ENCODE measurements at regions not wholly inside any gene's neighbourhood (a gene's known extent, or its start where the extent isn't known, plus 50 kb on each side); places are given as distances from the start of the nearest gene placed in this dataset.

DNA sequence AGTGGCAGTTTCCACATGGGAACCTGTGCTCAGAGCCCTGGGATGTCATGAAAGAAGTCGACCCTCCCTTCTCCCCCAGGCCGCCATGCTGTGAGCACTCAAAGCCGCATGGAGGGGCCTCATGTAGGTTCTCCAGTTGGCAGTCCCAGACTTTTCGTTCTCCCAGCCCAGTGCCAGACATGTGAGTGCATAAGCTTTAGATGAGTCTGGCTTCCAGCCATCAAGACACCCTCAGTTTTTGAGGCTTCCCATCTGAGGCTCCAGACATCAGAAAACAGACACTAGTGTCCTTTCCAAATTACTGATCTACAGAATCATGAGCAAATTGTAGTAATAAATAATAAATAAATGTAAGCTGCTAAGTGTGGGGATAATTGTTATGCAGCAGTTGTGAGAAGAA, 136.5 kb upstream of the AGBL1 start:
- DNase-seq: no peak

DNA sequence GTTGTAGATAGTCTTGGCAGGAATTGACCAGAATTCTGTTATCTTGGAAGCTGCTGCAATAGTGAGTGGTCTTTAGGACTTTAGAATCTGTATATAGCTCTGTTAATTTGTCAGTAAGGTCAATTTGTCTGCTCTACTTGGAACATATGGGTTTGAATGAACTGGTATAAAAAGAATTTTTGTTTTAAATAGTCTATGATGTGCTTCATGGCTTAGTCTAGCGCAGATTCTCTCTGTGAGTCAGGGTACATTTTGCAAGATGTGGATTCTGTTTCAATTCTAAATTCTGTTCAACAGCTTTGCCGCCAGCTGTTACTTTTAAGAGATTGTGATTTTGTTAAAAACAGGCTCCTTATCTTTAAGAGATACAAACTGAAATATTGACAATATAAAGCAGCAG, 135.9 kb upstream of the AGBL1 start:
- no peak for DNase-seq

DNA sequence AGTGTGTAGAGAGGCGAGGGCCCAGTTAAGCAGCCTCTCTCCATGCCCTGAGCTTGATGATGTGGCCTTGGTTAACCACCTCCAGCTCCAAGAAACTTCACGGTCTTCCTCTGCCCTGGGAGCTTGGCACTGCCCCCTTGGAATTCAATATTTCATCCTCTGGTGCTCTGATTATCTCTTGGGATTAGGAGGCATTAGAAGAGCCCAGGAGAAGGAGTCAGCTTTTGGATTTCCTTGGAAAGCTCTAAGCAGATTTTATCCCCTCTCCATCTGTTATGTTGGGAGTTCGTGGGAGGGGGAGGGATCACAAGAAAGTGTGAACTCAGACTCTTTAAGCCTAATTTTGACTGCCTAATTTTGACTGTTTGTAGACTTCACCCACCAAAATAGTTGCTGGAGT, 132.7 kb upstream of the AGBL1 start:
- DNase-seq: no peak

DNA sequence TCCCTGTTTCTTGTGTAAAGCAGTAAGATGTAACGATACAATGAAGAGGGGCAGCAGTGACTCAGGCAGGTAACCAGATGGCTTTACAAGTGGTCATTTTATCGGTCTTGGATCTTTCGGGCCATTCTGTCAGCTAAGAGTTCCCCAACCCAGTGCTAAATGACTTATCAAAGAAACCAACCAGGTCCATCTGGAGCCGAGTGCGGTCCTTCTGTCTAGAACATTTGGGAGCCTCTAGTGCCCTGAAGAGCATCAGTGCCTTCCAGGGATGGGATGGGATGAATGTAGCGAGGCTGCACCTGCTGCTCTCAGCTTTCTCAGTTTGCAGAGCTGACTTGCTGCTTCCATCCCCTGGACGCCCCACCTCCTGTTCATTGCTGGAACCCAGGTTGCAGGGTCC, 131.7 kb upstream of the AGBL1 start:
- DNase-seq: no peak

DNA sequence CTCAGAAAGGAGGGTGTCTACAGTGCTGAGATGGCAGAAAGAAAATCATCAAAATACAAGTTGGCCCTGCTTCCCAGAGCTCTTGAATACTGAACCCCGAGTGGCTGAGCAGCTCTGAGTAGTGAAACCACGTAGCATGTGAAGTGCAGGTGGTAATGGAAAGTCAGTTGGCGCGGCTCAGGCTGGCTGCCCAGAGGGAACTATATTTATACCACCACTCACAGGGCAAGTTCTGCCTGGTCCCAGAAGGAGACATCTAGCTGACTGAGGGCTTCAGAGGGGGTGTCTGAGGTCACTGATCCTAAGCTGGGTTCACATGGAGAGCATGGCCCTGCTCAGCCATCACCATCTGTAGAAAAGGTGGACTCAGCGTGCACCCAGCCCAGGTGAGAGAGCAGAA, 129.6 kb upstream of the AGBL1 start:
- DNase-seq: no peak

DNA sequence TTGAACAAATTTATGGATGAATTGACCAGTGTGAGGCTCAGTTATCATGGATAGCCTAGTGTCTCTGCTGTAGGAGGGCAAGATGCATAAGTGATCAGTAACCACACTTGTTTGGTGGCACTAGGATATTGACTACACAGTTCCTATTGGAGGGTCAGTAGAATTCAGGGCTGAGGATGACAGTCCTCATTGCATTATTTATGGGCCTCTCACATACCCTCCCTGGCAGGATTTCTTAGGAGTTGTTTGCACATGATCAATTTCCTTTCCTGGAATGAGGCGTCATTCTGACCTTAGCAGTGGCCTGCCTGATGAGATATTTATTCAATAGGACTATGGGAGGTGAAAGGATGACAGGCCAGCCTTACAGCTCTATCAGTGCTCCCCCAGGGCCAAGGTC, 125.1 kb upstream of the AGBL1 start:
- no peak for DNase-seq

DNA sequence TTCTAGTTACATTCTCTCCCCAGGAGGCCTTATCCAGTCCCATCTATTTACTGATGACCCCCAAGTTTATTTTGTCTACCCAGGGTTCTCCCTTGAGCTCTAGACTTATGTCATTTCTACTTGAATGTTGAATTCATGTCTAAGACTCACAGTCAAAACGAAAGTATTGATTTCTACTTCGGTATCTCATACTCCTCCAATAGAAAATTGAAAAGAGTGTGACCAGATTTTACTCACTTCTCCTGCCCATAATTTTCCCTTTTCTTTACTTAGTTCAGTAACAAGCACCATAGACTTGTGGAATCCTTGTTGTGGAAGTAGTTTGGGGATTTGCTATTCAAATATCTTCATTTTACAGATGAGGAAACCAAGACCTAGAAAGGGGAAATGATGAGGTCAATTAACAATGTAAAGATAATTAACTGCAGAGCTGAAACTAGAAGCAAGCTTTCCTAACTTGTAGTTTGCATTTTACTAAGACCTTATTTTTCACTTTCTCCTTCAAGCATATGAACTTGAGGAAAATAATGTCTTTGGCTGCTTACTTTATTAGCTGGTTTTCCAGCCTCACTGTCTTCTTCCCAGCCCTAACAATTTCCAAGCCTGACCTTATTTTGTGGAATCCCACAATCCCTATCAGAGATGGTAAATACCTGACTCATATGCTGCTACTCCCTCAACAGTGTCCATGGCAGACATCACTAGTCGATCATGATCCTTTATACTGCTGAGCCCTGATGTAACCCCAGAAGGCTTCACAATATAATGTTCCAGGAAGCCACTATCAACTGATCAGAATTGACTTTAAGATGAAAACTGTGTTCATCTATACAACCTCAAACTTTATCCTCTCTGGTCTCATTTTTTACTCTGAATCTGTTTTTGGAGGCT, 123.9 kb upstream of the AGBL1 start:
- no peak for DNase-seq

DNA sequence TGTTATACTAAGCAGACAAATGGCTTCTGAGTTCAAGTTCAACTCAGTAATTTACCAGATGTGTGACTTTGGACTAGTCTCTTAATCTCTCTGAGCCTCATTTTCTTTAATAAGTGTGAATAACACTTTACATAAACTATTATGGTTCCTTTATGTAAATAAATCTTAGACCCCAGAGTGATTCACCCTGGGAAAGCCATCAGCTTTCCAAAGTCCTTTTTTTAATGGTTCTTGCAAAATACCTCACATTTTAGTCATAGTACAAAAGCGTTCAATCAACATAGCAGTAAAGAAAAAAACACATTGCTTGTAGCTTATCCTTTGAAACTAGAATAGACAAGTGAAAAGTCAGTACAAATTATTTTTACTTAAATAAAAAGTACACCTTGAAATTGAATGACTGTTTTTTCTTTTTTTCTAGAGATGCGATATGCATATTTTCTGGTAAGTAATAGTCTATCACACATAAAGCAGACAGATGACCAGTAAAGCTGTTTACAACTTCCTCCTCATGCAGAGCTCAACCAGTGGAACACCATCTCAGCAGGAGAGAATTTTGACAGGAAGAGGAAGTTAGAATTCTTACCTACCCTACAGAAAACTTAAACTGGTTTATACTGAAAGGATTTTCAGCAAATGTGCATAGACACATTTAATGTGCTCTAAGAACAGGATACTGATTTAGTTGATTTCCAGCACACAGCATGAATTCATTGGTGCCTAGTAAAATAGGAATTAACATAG, 123.0 kb upstream of the AGBL1 start:
- DNase-seq: no peak

DNA sequence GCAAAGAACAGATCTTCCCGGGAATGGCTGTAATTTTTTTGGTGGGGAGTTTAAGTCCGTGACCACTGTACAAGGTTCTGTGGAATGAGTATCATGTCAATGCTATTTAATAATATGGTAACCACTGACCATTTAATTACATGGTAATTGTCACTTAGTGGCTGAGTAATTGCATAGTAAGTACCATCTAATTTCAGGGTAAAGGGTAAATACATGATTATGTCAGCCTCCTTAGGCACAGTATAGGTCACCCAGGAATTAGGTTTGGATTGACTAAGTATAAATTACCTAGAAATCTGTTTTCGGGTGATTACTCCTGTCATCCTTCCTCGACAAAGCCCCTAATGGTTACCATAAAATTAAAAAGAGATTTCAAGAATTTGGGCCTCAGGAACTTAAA, 120.1 kb upstream of the AGBL1 start:
- DNase-seq: no peak

DNA sequence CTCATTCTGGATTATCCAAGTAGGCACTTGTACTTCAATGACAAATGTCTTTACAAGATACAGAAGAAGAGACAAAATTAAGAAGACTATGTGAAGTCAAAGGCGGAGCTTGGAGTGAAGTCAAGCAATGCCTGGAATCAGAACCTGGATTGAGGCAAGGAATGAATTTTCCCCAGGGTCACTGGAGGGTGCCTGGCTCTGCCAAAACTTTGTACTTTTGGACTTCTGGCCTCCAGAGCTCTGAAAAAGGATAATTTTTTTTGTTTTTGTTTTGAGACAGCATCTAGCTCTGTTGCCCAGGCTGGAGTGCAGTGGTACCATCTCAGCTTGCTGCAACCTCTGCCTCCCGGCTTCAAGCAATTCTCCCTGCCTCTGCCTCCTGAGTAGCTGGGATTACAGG, 119.3 kb upstream of the AGBL1 start:
- no peak for DNase-seq

DNA sequence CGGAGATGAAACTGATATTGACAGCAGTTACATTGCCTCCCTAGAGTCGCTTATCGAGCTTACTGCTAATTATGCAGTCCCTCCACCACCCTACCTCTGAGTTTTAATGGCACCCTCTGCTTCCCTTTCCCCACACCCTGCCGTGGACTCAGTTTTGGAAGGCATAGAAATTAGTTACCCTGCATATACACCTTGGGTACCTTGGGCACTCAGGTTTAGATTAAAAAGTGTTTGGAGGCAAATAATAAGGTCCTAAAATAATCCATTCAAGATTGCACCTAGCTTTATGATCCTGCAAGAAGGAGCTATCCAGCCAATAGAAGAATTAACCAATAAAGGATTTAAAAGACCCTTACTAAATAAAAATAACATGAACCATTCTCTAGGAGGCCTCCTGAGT, 117.8 kb upstream of the AGBL1 start:
- DNase-seq: no peak

DNA sequence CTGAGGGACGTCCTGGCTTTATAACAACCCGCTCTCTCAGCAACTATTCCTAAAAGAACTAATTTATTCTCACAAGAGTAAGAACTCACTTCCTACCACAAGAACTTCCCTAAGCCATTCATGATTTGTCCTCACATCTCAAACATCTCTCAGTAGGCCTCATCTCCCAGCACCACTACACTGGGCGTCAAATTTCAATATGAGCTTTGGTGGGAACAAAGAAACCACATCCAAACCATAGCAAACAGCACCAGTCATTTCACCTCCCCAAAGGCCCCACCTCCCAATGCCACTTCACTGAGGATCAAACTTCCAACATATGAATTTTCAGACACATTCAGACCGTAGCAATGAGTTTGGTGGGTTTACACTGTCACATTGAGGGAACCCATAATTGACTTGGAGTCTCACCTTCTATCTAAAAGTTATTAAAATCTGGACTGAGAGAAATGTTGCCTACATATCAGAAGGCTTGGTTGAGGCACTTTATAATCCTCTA, 116.4 kb upstream of the AGBL1 start:
- DNase-seq: no peak

DNA sequence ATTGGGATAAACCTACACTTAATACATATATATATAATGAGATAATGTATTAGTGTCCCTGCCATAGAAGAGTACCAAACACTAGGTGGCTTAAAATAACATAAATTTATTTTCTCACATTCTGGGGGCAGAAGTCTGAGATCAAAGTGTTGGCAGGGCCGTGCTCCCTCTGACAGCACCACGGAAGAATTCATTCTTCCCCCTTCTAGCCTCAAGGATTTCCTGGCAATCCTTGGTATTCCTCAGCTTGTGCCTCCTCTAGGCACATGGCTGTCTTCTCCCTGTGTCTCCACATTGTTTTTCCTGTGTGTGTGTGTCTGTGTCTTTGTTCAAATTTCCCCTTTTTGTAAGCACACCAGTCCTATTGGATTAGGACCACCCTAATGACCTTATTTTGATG, 115.2 kb upstream of the AGBL1 start:
- no peak for DNase-seq

DNA sequence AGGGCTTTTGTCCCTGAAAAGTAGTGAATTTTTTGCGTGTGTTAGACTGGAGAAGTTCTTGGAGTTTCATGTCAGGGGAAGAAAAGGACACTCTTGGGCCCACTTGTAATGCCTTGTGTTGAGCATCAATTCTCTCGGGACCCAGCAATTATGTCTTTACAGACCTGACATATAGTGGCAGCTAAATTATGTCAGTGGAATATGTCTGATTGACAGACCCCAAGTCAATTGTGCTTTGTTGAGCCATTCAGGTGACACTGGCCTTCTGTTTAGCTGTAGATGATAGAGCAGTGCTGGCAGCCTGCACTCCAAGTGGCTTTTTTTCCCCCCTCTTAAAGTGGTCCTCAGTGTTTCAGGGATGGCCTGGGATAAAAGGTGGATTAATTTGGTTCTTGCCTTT, 112.1 kb upstream of the AGBL1 start:
- no peak for DNase-seq

DNA sequence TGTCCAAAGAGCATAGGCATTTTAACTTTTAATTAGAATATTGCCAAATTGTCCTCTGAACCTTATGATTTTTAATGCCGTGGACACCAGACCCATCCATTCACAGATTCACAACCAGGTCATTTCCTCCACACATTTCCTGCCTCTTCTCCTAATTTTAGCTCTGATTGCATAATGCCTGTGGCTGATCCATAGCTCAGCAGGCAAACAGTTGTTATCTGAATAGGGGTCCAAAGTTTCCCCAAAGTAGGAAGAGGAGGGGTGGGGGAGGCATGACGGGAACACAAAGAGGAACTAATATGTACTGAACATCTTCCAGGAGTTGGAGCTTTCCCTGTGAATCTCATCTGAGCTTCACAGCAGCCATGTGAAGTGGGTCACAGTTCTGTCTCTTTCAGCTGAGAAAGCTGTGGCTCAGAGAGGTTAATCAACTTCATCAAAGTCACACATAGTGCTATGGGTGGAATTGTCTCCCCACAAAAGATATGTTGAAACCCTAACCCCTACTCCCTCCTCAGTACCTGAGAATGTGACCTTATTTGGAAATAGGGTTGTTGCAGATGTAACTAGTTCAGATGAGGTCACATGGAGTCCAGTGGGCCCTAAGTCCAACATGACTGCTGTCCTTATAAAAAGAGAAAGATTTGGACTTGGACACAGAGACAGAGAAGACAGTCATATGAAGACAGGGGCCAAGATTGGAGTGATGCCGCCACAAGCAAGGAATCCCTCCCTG, 106.7 kb upstream of the AGBL1 start:
- no peak for DNase-seq

DNA sequence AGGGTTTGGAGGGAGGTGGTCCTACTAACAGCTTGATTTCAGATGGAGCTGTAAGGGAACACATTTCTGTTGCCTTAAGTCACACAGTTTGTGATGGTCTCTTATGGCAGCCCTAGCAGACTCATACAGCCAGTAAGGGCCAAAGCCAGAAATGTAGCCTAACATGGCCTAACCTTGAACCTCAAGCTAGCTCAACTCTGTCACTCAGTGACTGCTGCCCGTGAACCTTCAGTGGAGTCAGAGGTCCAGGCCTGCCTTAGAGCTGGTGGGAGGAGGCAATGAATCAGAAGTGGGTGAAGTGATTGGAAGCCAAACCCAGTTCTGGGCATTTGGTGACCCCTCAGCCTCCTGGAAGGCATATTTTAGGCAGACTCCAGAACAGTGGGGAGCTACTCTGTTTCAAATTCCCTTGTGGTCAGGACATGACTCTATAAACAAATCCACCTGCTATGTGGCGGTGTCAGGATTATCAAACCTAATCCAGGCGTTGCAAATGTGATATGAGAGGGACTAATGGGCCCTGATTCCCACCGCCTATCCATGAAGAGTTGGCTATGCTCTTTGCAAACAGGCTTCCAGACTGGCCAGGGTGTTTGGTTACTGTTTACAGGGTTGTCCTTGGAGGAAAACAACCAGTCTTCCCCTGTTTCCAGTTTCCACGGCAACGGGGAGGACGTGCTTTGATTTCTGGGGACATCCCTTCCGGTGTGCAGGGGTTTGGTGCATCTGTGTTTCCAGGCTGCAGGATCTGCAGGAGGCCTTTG, 105.9 kb upstream of the AGBL1 start:
- no peak for DNase-seq

DNA sequence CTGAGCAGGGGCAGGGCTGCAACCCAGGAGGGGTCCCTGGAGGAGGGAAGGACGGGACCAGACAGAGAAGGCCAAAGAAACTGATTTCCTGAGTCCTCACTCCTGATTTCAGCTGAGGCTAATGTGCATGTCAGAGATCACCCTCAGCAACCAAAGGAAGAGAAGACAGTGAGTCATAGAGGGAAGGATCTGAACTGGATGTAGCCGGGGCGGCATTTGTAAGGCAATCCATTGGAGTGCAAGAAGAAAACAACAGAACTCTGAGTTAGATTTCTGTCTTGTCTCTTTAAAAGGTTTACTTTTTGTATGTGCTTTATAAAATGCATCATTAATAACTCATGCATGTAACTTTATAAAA, 105.3 kb upstream of the AGBL1 start:
- DNase-seq: no peak

DNA sequence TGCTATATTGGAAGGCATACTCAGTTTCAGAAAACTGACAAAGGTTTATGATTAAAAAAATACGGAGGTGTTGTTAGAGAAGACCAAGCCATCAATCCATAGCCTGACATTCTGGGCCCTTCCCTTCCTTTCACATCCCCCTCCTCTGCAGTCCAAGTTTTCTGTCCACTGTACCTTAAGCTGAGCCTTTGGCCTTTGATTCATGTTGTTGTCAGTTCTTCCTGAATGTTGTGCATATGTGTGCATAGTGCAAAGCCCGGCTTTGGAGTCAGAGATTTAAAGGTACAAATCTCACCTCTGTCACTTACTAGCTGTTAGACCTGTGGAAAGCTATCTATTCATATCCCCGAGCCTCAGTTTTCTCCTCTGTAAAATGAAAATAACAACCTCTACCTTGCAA, 104.9 kb upstream of the AGBL1 start:
- DNase-seq: no peak

DNA sequence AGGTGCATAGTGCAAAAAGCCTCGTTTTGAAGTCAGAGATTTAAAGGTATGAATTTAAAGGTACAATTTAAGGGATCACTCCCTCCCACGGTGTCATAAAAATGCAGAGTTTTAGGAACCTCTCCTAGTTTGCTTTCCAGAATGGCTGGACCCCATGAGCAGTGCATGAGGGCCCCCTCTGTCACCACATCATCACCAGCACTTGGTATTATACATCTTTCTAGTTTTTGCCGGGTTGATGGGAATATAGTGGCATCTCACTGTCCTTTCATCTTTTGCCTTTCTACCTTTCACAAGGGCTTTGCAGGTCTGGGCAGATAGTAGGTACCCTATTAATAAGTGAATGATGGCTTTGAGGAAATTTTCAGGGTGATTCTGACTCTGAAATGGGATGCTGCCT, 103.6 kb upstream of the AGBL1 start:
- DNase-seq: no peak

DNA sequence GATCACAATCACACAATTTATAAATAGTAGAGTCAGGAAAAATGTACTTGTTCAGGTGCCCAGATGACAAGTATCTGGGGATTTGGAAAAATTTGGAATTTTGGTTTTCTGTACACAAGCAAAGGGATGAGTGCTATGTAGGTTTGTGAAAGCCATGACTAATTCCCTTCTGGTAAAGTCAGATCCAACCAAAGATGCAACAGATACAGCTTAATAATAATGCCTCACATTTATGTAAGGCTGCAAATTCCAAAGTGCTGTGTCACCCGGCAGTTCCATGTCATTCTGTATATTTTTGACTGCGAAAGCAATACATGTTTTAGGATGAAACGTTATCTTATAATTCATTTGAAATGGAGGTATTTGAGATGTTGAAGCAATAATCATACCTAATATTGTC, 102.7 kb upstream of the AGBL1 start:
- DNase-seq: no peak

DNA sequence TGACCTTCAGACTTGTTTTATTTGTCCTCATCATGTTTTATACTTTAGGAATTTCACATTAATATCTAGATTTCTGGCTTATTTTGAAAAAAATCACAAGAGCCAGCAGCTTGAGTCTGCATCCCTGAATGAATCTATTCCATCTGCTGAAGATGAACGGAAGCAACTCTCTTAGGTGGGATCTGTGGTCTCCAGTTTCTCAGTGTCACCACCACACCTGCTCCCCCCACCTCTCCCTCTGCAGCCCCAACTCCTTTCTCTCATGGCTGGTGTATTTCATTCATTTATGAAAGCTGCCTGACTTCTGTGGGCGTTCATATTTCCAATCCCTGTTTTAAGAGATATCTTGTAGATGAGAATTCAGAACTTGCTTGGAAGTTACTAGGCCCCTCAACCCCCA, 102.1 kb upstream of the AGBL1 start:
- DNase-seq: no peak

DNA sequence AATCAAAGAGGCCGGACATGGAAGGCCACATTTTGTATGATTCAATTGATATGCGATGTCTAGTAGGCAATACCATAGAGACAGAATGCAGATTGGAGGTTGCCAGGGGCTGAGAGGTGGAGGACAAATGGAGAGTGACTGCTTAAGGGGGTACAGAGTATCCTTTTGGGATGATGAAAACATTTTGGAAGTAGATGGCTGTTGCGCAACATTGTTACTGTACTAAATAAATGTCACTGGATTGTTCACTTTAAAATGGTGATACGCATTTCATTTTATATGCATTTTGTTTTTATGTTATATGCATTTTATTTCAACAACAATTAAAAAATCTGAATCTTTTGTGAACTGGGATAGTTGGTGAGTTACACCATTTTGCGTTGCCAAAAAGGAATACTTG, 99.7 kb upstream of the AGBL1 start:
- DNase-seq: no peak

DNA sequence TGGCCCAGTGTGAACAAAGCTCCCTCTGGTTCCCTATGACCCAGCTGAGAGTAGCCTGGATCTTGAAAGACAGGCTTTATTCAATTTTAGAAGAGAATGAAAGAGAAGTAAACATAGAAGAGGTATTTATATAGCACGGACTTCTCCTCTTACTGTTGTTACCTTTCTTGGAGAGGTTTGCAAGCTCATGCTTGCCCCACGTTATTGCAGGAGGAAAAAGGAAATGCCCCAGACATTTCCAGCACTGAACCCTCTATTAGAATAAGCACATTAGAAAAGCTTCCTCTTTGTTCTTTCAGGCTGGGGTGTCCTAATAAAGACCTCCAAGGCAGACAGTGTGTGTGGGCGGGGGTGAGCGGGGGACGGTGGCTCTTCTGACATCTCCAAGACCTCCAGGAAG, 98.7 kb upstream of the AGBL1 start:
- no peak for DNase-seq
